ENCODE measurements at regions not wholly inside any gene's neighbourhood (a gene's known extent, or its start where the extent isn't known, plus 50 kb on each side); places are given as distances from the start of the nearest gene placed in this dataset.

- TF ChIP-seq SNIP1 (IDR thresholded peaks at IDR 0.05; ENCODE audit: low read depth), result no peak
- TF ChIP-seq SREBF1 (IDR thresholded peaks at IDR 0.05; ENCODE audit: borderline replicate concordance, low read depth, low read length), result no peak
- TF ChIP-seq, protein P1, sequence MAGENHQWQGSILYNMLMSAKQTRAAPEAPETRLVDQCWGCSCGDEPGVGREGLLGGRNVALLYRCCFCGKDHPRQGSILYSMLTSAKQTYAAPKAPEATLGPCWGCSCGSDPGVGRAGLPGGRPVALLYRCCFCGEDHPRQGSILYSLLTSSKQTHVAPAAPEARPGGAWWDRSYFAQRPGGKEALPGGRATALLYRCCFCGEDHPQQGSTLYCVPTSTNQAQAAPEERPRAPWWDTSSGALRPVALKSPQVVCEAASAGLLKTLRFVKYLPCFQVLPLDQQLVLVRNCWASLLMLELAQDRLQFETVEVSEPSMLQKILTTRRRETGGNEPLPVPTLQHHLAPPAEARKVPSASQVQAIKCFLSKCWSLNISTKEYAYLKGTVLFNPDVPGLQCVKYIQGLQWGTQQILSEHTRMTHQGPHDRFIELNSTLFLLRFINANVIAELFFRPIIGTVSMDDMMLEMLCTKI (IDR thresholded peaks at IDR 0.05; ENCODE audit: partially characterized antibody), result no peak
- TF ChIP-seq, protein P2, sequence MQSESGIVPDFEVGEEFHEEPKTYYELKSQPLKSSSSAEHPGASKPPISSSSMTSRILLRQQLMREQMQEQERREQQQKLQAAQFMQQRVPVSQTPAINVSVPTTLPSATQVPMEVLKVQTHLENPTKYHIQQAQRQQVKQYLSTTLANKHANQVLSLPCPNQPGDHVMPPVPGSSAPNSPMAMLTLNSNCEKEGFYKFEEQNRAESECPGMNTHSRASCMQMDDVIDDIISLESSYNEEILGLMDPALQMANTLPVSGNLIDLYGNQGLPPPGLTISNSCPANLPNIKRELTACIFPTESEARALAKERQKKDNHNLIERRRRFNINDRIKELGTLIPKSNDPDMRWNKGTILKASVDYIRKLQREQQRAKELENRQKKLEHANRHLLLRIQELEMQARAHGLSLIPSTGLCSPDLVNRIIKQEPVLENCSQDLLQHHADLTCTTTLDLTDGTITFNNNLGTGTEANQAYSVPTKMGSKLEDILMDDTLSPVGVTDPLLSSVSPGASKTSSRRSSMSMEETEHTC (IDR thresholded peaks at IDR 0.05), result no peak
- no peak for TF ChIP-seq SMC3 (conservative IDR thresholded peaks at IDR 0.05; ENCODE audit: insufficient read depth, low read depth, low read length)
- TF ChIP-seq MBD2 (IDR thresholded peaks at IDR 0.05; ENCODE audit: borderline replicate concordance, low read depth), result no peak
- TF ChIP-seq HEY1 (CRISPR knock-in tag; IDR thresholded peaks at IDR 0.05; ENCODE audit: borderline replicate concordance), result no peak
- no peak for TF ChIP-seq TRIM24 (IDR thresholded peaks at IDR 0.05)
- no peak for TF ChIP-seq FOXK1 (CRISPR knock-in tag; IDR thresholded peaks at IDR 0.05; ENCODE audit: borderline replicate concordance)
- TF ChIP-seq ZNF436 (CRISPR knock-in tag; IDR thresholded peaks at IDR 0.05), result no peak
- TF ChIP-seq FOS (IDR thresholded peaks at IDR 0.05; ENCODE audit: extremely low read depth, insufficient read length), result no peak
- TF ChIP-seq SFPQ (IDR thresholded peaks at IDR 0.05; ENCODE audit: low read depth, low read length), result no peak
- TF ChIP-seq ZFP1 (CRISPR knock-in tag; IDR thresholded peaks at IDR 0.05), result no peak
- TF ChIP-seq TFAP4 (CRISPR knock-in tag; IDR thresholded peaks at IDR 0.05; ENCODE audit: borderline replicate concordance), result no peak
- no peak for TF ChIP-seq POLR2AphosphoS2 (IDR thresholded peaks at IDR 0.05; ENCODE audit: low read length)
- TF ChIP-seq, protein P3, sequence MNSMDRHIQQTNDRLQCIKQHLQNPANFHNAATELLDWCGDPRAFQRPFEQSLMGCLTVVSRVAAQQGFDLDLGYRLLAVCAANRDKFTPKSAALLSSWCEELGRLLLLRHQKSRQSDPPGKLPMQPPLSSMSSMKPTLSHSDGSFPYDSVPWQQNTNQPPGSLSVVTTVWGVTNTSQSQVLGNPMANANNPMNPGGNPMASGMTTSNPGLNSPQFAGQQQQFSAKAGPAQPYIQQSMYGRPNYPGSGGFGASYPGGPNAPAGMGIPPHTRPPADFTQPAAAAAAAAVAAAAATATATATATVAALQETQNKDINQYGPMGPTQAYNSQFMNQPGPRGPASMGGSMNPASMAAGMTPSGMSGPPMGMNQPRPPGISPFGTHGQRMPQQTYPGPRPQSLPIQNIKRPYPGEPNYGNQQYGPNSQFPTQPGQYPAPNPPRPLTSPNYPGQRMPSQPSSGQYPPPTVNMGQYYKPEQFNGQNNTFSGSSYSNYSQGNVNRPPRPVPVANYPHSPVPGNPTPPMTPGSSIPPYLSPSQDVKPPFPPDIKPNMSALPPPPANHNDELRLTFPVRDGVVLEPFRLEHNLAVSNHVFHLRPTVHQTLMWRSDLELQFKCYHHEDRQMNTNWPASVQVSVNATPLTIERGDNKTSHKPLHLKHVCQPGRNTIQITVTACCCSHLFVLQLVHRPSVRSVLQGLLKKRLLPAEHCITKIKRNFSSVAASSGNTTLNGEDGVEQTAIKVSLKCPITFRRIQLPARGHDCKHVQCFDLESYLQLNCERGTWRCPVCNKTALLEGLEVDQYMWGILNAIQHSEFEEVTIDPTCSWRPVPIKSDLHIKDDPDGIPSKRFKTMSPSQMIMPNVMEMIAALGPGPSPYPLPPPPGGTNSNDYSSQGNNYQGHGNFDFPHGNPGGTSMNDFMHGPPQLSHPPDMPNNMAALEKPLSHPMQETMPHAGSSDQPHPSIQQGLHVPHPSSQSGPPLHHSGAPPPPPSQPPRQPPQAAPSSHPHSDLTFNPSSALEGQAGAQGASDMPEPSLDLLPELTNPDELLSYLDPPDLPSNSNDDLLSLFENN (IDR thresholded peaks at IDR 0.05; ENCODE audit: low read depth in 2 of 2, low read length in 2 of 2), result no peak
- no peak for TF ChIP-seq RNF2 (IDR thresholded peaks at IDR 0.05)
- 0 out of 2 replicates have a peak, but pooled peaks have one; percentile 64 for TF ChIP-seq HDAC8 (tag; IDR thresholded peaks at IDR 0.05)
Observed at GRCh38 chr21:17690078-17690494, 77.4 kb upstream of the BTG3 start (continued).
